ENCODE measurements at regions not wholly inside any gene's neighbourhood (a gene's known extent, or its start where the extent isn't known, plus 50 kb on each side); places are given as distances from the start of the nearest gene placed in this dataset.

- TF ChIP-seq CTCF (IDR thresholded peaks at IDR 0.05) (no peak), POLR2A (IDR thresholded peaks at IDR 0.05) (no peak)
These were observed 254.3 kb upstream of the AGA start for GRCh38 chr4:177696438-177696966.
